Activated CD8-positive, alpha-beta T cell treated with anti-CD3 and anti-CD28 coated beads for 36 hours (primary cell): ENCODE measurements at regions not wholly inside any gene's neighbourhood (a gene's known extent, or its start where the extent isn't known, plus 50 kb on each side); places are given as distances from the start of the nearest gene placed in this dataset.

Experiments
- ATAC-seq: fragments of 200-7000 bp; cut with Tn5 transposase; one replicate; pipeline ENCODE4 v1.10.0; 2021; ENCODE audit warnings: mild to moderate bottlenecking, moderate library complexity
- CTCF ChIA-PET: fragments of 350-600 bp; sonication (Branson Sonifier 250); formaldehyde crosslinking; loops from one replicate; lab custom pipeline; 2021; ENCODE audit warnings: antibody characterized with exemption; lab: Charles Lee
- POLR2A ChIA-PET: fragments of 350-600 bp; sonication (Branson Sonifier 250); formaldehyde crosslinking; loops from one replicate; lab custom pipeline; 2021; ENCODE audit warnings: antibody characterized with exemption; lab: Charles Lee
- DNase-seq: peaks from one replicate; pipeline ENCODE4 v3.0.0-alpha.2; 2020
- H3K27ac Mint-ChIP-seq: one replicate; pipeline ENCODE4 v1.8.0; 2021; ENCODE audit warnings: mild to moderate bottlenecking, mixed read lengths
- H3K27me3 Mint-ChIP-seq: one replicate; pipeline ENCODE4 v1.8.0; 2021; ENCODE audit warnings: mixed read lengths
- H3K36me3 Mint-ChIP-seq: one replicate; pipeline ENCODE4 v1.8.0; 2021; ENCODE audit warnings: low read depth, mixed read lengths
- H3K4me1 Mint-ChIP-seq: one replicate; pipeline ENCODE4 v1.8.0; 2021; ENCODE audit warnings: low read depth, mixed read lengths
- H3K4me3 Mint-ChIP-seq: one replicate; pipeline ENCODE4 v1.8.0; 2021; ENCODE audit warnings: mild to moderate bottlenecking, moderate library complexity, mixed read lengths
- H3K9me3 Mint-ChIP-seq: one replicate; pipeline ENCODE4 v1.8.0; 2021; ENCODE audit warnings: mixed read lengths
- CTCF ChIP-seq: fragments of 200-600 bp; IDR thresholded peaks from one replicate; pipeline ENCODE4 v1.8.0; 2022; ENCODE audit warnings: antibody characterized with exemption, mild to moderate bottlenecking
- intact Hi-C: fragments of 100-400 bp; cut with micrococcal nuclease; formaldehyde crosslinking; loops from one replicate; pipeline ENCODE4 v1.10.0; 2022

- ChIA-PET POLR2A (no interaction called here), CTCF (no interaction called here)
- intact Hi-C loops = no loop called here
- no peaks in the 10 kb centered on the region for H3K36me3 Mint-ChIP-seq
- H3K4me1 Mint-ChIP-seq = no peaks in the 10 kb centered on the region
- peaks cover under 1% of the 10 kb centered on the region for H3K9me3 Mint-ChIP-seq
- H3K27ac Mint-ChIP-seq = no peak overlapping the region
- TF ChIP-seq CTCF = no peak
- peaks cover 2% of the 10 kb centered on the region for H3K27me3 Mint-ChIP-seq
- no peak for ATAC-seq
- no peak for DNase-seq
- no peak overlapping the region for H3K4me3 Mint-ChIP-seq
Measured at GRCh38 chr4:14293582-14293981, 666.1 kb upstream of the BOD1L1 start.

- POLR2A ChIA-PET = no interaction called here
- H3K36me3 Mint-ChIP-seq = no peaks in the 10 kb centered on the region
- intact Hi-C loops = no loop called here
- ATAC-seq (no peak), DNase-seq (no peak)
- TF ChIP-seq CTCF = no peak
- H3K9me3 Mint-ChIP-seq = no peaks in the 10 kb centered on the region
- H3K4me1 Mint-ChIP-seq = no peaks in the 10 kb centered on the region
- no peak overlapping the region for H3K27ac Mint-ChIP-seq
- H3K27me3 Mint-ChIP-seq = peaks cover 2% of the 10 kb centered on the region
- H3K4me3 Mint-ChIP-seq = no peak overlapping the region
- CTCF ChIA-PET = no interaction called here
Measured at GRCh38 chr4:14294611-14295010, 667.1 kb upstream of the BOD1L1 start.

GRCh38 chr4:14299166-14299565 lies 671.6 kb upstream of the BOD1L1 start:
- Mint-ChIP-seq H3K27ac (no peak overlapping the region), H3K9me3 (no peaks in the 10 kb centered on the region), H3K4me3 (no peak overlapping the region), H3K36me3 (no peaks in the 10 kb centered on the region), H3K27me3 (no peaks in the 10 kb centered on the region), H3K4me1 (no peaks in the 10 kb centered on the region)
- TF ChIP-seq CTCF = no peak
- ChIA-PET CTCF (interaction anchor here (2.0 kb wide), 1 partner anchor 18 kb away, joined by 4 read pairs; no protein-coding TSS in a partner anchor), POLR2A (no interaction called here)
- no peak for DNase-seq
- intact Hi-C loops = no loop called here
- ATAC-seq = no peak

- ATAC-seq = no peak
- no peak overlapping the region for H3K4me3 Mint-ChIP-seq
- ChIA-PET POLR2A (no interaction called here), CTCF (no interaction called here)
- H3K4me1 Mint-ChIP-seq = no peaks in the 10 kb centered on the region
- intact Hi-C loops = no loop called here
- DNase-seq = no peak
- no peaks in the 10 kb centered on the region for H3K9me3 Mint-ChIP-seq
- H3K27ac Mint-ChIP-seq = no peak overlapping the region
- no peaks in the 10 kb centered on the region for H3K36me3 Mint-ChIP-seq
- TF ChIP-seq CTCF = no peak
- H3K27me3 Mint-ChIP-seq = no peaks in the 10 kb centered on the region
Measured at GRCh38 chr4:14302021-14302420, 674.5 kb upstream of the BOD1L1 start.

- DNase-seq (no peak), ATAC-seq (no peak)
- no peaks in the 10 kb centered on the region for H3K9me3 Mint-ChIP-seq
- POLR2A ChIA-PET = no interaction called here
- no peaks in the 10 kb centered on the region for H3K4me1 Mint-ChIP-seq
- intact Hi-C loops = no loop called here
- no peaks in the 10 kb centered on the region for H3K36me3 Mint-ChIP-seq
- no peak overlapping the region for H3K27ac Mint-ChIP-seq
- CTCF ChIA-PET = no interaction called here
- no peak for TF ChIP-seq CTCF
- H3K27me3 Mint-ChIP-seq = no peaks in the 10 kb centered on the region
- H3K4me3 Mint-ChIP-seq = no peak overlapping the region
Measured at GRCh38 chr4:14303856-14304255, 676.3 kb upstream of the BOD1L1 start.
